GM18498 (cell line): ENCODE measurements at regions not wholly inside any gene's neighbourhood (a gene's known extent, or its start where the extent isn't known, plus 50 kb on each side); places are given as distances from the start of the nearest gene placed in this dataset.

Source experiments
- ATAC-seq: cut with Tn5 transposase; IDR thresholded peaks from one replicate; pipeline ENCODE4 v1.9.1; 2021; ENCODE audit warnings: mild to moderate bottlenecking, moderate library complexity; ENCODE audit not compliant: unreplicated experiment

GRCh38 chr5:171676286-171676944 lies 109.2 kb upstream of the SMIM23 start:
- no peak for ATAC-seq

GRCh38 chr5:171678646-171679045 lies 107.0 kb upstream of the SMIM23 start:
- ATAC-seq = no peak

- ATAC-seq = no peak
Measured at GRCh38 chr5:171680485-171680884, 105.1 kb upstream of the SMIM23 start.

- no peak for ATAC-seq
Measured at GRCh38 chr5:171681061-171681460, 104.6 kb upstream of the SMIM23 start.

- ATAC-seq = no peak
Measured at GRCh38 chr5:171681677-171682076, 103.9 kb upstream of the SMIM23 start.

- ATAC-seq = no peak
Measured at GRCh38 chr5:171682801-171683200, 102.8 kb upstream of the SMIM23 start.

- ATAC-seq = no peak
Measured at GRCh38 chr5:171684169-171684568, 101.4 kb upstream of the SMIM23 start.

- ATAC-seq = no peak
Measured at GRCh38 chr5:171688696-171689495, 96.7 kb upstream of the SMIM23 start.

GRCh38 chr5:171689853-171690417 lies 95.7 kb upstream of the SMIM23 start:
- ATAC-seq = no peak

GRCh38 chr5:171692107-171692506 lies 93.5 kb upstream of the SMIM23 start:
- ATAC-seq = no peak

GRCh38 chr5:171692936-171693335 lies 92.7 kb upstream of the SMIM23 start:
- ATAC-seq = no peak

- no peak for ATAC-seq
Measured at GRCh38 chr5:171693412-171693811, 92.2 kb upstream of the SMIM23 start.

GRCh38 chr5:171695804-171696203 lies 89.8 kb upstream of the SMIM23 start:
- no peak for ATAC-seq

GRCh38 chr5:171697221-171698102 lies 88.2 kb upstream of the SMIM23 start:
- no peak for ATAC-seq

GRCh38 chr5:171700318-171700912 lies 85.2 kb upstream of the SMIM23 start:
- no peak for ATAC-seq

- ATAC-seq = no peak
Measured at GRCh38 chr5:171701100-171701541, 84.5 kb upstream of the SMIM23 start.

GRCh38 chr5:171702135-171702770 lies 83.4 kb upstream of the SMIM23 start:
- ATAC-seq = no peak

- no peak for ATAC-seq
Measured at GRCh38 chr5:171703146-171703545, 82.5 kb upstream of the SMIM23 start.

GRCh38 chr5:171705036-171705435 lies 80.6 kb upstream of the SMIM23 start:
- no peak for ATAC-seq

GRCh38 chr5:171705830-171706468 lies 79.7 kb upstream of the SMIM23 start:
- no peak for ATAC-seq
